Lung (tissue), 11 donors: ENCODE measurements at regions not wholly inside any gene's neighbourhood (a gene's known extent, or its start where the extent isn't known, plus 50 kb on each side); places are given as distances from the start of the nearest gene placed in this dataset.

ENCODE experiments used
- ATAC-seq: fragments of 200-7000 bp; cut with Tn5 transposase; one replicate; pipeline ENCODE4 v1.9.1; 2020; ENCODE audit warnings: moderate number of reproducible peaks; ENCODE audit not compliant: insufficient read depth, low FRiP score
- DNase-seq, 3 donors: peaks; one replicate each; pipeline ENCODE4 v3.0.0-alpha.2; 2013 to 2017
- H3K27ac ChIP-seq, 2 donors: one replicate each; pipeline ENCODE4 v1.5.1; 2013; ENCODE audit warnings: mild to moderate bottlenecking in 2 of 2, moderate library complexity in 2 of 2, control low read depth in 1 of 2, inconsistent platforms in 1 of 2, low read depth in 1 of 2, low read length in 1 of 2
- H3K27me3 ChIP-seq, 3 donors: one replicate each; pipeline ENCODE4 v1.5.1; 2013; ENCODE audit warnings: low read length in 2 of 3; ENCODE audit not compliant: control insufficient read depth in 3 of 3, insufficient read depth in 3 of 3
- H3K36me3 ChIP-seq, 4 donors: one replicate each; pipeline ENCODE4 v1.5.1; 2013; ENCODE audit warnings: low read length in 4 of 4, mild to moderate bottlenecking in 1 of 4, moderate library complexity in 1 of 4; ENCODE audit not compliant: control insufficient read depth in 4 of 4, insufficient read depth in 4 of 4
- H3K4me1 ChIP-seq, 5 donors: one replicate each; pipeline ENCODE4 v1.5.1; 2013; ENCODE audit warnings: low read length in 5 of 5, mild to moderate bottlenecking in 2 of 5, moderate library complexity in 1 of 5; ENCODE audit not compliant: control insufficient read depth in 5 of 5, insufficient read depth in 5 of 5
- H3K4me3 ChIP-seq: one replicate; pipeline ENCODE4 v1.5.1; 2013; ENCODE audit warnings: mild to moderate bottlenecking, control low read depth, moderate library complexity
- H3K9ac ChIP-seq, 2 donors: one replicate each; pipeline ENCODE4 v1.5.1; 2013; ENCODE audit warnings: low read length in 2 of 2, control low read depth in 1 of 2; ENCODE audit not compliant: insufficient read depth in 1 of 2
- H3K9me3 ChIP-seq, 4 donors: one replicate each; pipeline ENCODE4 v1.5.1; 2013; ENCODE audit warnings: low read length in 3 of 4, mild to moderate bottlenecking in 1 of 4, moderate library complexity in 1 of 4; ENCODE audit not compliant: control insufficient read depth in 4 of 4, insufficient read depth in 3 of 4
- CTCF ChIP-seq: IDR thresholded peaks from 2 replicates; pipeline ENCODE4 v1.5.1; 2012; ENCODE audit warnings: mild to moderate bottlenecking; ENCODE audit errors: control extremely low read depth, extremely low read depth
- WGBS, 2 donors: extraction: QIAGEN DNeasy Blood & Tissue Kit; methylation state at CpG; one replicate each; pipeline ENCODE4 v1.1.7; 2013; 5-methylcytosine and 5-hydroxymethylcytosine counted together
- donor health status: control.
- donor health status: control.
- donor health status: Bipolar disorder and iron deficiency.
- donor health status: healthy.
- donor health status: DM: yes; HTN: yes; CAD: no.

GRCh38 chr12:84698576-84699333, 213.8 kb downstream of the SLC6A15 start:
- no peaks in the 10 kb centered on the region for H3K9me3 ChIP-seq
- no peak overlapping the region for H3K4me3 ChIP-seq
- ATAC-seq (no peak), DNase-seq (no peak)
- no peak for TF ChIP-seq CTCF
- no peaks in the 10 kb centered on the region for H3K4me1 ChIP-seq
- H3K27ac ChIP-seq: no peak overlapping the region
- H3K36me3 ChIP-seq: no peaks in the 10 kb centered on the region
- WGBS, 2 donors: 72 to 76% methylated on average over 3 of the region's 3 CpGs
- no peaks in the 10 kb centered on the region for H3K27me3 ChIP-seq
- H3K9ac ChIP-seq: no peak overlapping the region

- ATAC-seq: no peak
- Histone ChIP-seq H3K9ac (no peak overlapping the region), H3K27ac (no peak overlapping the region), H3K4me1 (no peaks in the 10 kb centered on the region), H3K9me3 (no peaks in the 10 kb centered on the region), H3K36me3 (no peaks in the 10 kb centered on the region), H3K4me3 (no peak overlapping the region), H3K27me3 (no peaks in the 10 kb centered on the region)
- WGBS, 2 donors: 60 to 61% methylated on average over 3 of the region's 3 CpGs
- DNase-seq: no peak
- no peak for TF ChIP-seq CTCF
These were observed 215.6 kb downstream of the SLC6A15 start for GRCh38 chr12:84696908-84697540.

- no peak overlapping the region for H3K27ac ChIP-seq
- DNase-seq: no peak
These were observed 216.3 kb downstream of the SLC6A15 start for GRCh38 chr12:84696281-84696680.

More at GRCh38 chr12:84696281-84696680, 216.3 kb downstream of the SLC6A15 start:
- H3K9me3 ChIP-seq: no peaks in the 10 kb centered on the region
- no peak overlapping the region for H3K9ac ChIP-seq
- WGBS, 2 donors: 65 to 84% methylated on average over 2 of the region's 2 CpGs
- TF ChIP-seq CTCF: no peak
- no peak overlapping the region for H3K4me3 ChIP-seq
- H3K4me1 ChIP-seq: no peaks in the 10 kb centered on the region
- ATAC-seq: no peak
- H3K36me3 ChIP-seq: no peaks in the 10 kb centered on the region
- H3K27me3 ChIP-seq: no peaks in the 10 kb centered on the region
